ENCODE measurements at regions not wholly inside any gene's neighbourhood (a gene's known extent, or its start where the extent isn't known, plus 50 kb on each side); places are given as distances from the start of the nearest gene placed in this dataset. TPM values are rescaled to one million over a fixed set of nuclear protein-coding genes. Genes with fewer than 3 reads are reported as not detected.

DNA sequence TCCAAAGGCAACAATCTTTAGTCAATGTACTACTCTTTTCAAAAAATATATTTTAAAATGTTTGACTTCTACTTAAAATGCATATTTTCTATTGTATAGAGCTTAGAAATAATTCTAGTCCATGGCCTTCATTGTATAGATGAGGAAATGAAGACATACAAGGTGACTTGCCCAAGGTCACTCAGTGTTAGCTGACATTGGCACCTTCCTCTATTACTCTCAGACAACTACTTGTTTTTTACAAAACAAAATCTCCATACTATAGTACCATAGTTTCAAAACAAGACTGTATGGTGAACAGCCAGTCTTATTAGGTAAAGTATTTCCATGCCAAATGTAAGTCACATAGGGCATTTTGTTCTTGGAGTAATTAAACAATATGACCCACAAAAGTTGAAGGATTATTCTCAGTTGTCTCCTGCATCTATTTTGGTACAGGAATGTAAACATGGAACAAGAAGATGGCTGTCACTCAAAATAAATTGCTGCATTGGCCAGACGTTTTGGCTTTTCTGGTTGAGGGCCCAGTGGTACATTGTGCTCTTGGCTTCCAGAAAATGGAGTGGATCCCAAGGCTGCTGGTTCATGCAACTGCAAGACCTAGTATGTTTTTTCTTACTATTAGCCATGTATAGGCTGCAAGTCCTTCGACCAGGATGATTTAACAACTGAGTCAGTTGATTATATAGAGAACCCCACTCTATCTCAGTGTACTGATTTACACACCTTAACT is 54.3 kb upstream of the NOX3 start:
- Histone ChIP-seq H3K18ac (ENCODE audit: low read depth in 1 of 2, low read length in 2 of 2) (no peak overlapping the region), H2AFZ (ENCODE audit: low read depth, low read length) (no peak overlapping the region), H2BK12ac (ENCODE audit: low read length in 2 of 2) (no peak overlapping the region), H3K23ac (ENCODE audit: low read length in 2 of 2) (no peak overlapping the region), H2BK5ac (ENCODE audit: low read depth, low read length, poor library complexity, severe bottlenecking) (no peak overlapping the region), H3K4me2 (ENCODE audit: low read length, poor library complexity, severe bottlenecking) (no peak overlapping the region), H3K27ac (ENCODE audit: low read length, poor library complexity, severe bottlenecking) (no peak overlapping the region), H3K14ac (ENCODE audit: low read length in 2 of 2) (no peak overlapping the region), H3K4me1 (ENCODE audit: control insufficient read depth, insufficient read depth, low read depth, low read length) (no peaks in the 10 kb centered on the region), H3K9me3 (ENCODE audit: control insufficient read depth, low read length) (no peaks in the 10 kb centered on the region), H3K79me1 (replicated peaks; ENCODE audit: low read length, poor library complexity, severe bottlenecking) (no peaks in the 10 kb centered on the region), H3K4ac (ENCODE audit: low read depth in 1 of 2, low read length in 2 of 2) (no peak overlapping the region), H2BK15ac (ENCODE audit: low read depth, poor library complexity, severe bottlenecking) (no peak overlapping the region), H4K91ac (ENCODE audit: low read length) (no peak overlapping the region), H3K9ac (ENCODE audit: low read length) (no peak overlapping the region), H3K4me3 (ENCODE audit: insufficient read depth in 1 of 2, low read depth in 1 of 2, low read length in 2 of 2) (no peak overlapping the region), H4K8ac (ENCODE audit: low read length) (no peak overlapping the region), H3K36me3 (ENCODE audit: control insufficient read depth in 1 of 2, insufficient read depth in 2 of 2, low read depth in 1 of 2, low read length in 2 of 2) (no peaks in the 10 kb centered on the region), H2AK5ac (ENCODE audit: low read length, severe bottlenecking) (no peak overlapping the region), H2BK120ac (ENCODE audit: low read depth, low read length) (no peak overlapping the region), H3K27me3 (ENCODE audit: control insufficient read depth in 1 of 2, insufficient read depth in 1 of 2, low read length in 2 of 2) (no peaks in the 10 kb centered on the region)
- 32% methylated on average over 1 of the region's 2 CpGs for WGBS
- no peak for DNase-seq

DNA sequence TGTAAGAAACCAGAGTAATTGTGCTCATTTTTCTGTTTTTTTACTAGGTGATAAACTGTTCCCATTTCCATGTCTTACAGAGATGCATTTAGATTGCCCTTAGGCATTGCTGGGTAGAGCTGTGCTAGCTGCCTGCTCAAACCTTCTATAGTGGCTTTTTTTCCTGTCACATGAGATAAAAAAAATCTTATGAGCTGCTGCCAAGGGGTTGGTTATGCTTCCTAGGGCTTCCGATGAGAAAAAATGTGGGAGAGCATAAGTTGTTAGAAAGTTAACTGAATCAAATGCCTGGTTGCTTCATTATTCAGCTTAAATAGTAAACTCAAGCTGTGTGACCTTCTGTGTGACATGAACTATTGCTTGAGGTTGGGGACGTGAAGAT is 50.0 kb upstream of the NOX3 start:
- no peak overlapping the region for H2AK5ac ChIP-seq (ENCODE audit: low read length, severe bottlenecking)
- no peaks in the 10 kb centered on the region for H3K36me3 ChIP-seq (ENCODE audit: control insufficient read depth in 1 of 2, insufficient read depth in 2 of 2, low read depth in 1 of 2, low read length in 2 of 2)
- H3K9me3 ChIP-seq (ENCODE audit: control insufficient read depth, low read length), result peaks cover 4% of the 10 kb centered on the region
- H3K27me3 ChIP-seq (ENCODE audit: control insufficient read depth in 1 of 2, insufficient read depth in 1 of 2, low read length in 2 of 2), result no peaks in the 10 kb centered on the region
- H3K79me1 ChIP-seq (replicated peaks; ENCODE audit: low read length, poor library complexity, severe bottlenecking), result no peaks in the 10 kb centered on the region
- 90% methylated on average over 2 of the region's 2 CpGs for WGBS
- H4K91ac ChIP-seq (ENCODE audit: low read length), result peak overlapping the region; percentile 9
- H3K18ac ChIP-seq (ENCODE audit: low read depth in 1 of 2, low read length in 2 of 2), result peak overlapping the region in 1 of 2 experiments; percentile 21
- no peak for DNase-seq
- no peak overlapping the region for H2BK5ac ChIP-seq (ENCODE audit: low read depth, low read length, poor library complexity, severe bottlenecking)
- H2BK12ac ChIP-seq (ENCODE audit: low read length in 2 of 2), result peak overlapping the region; percentile 12 to 34
- no peak overlapping the region for H3K23ac ChIP-seq (ENCODE audit: low read length in 2 of 2)
- H3K4me3 ChIP-seq (ENCODE audit: insufficient read depth in 1 of 2, low read depth in 1 of 2, low read length in 2 of 2), result no peak overlapping the region
- H3K9ac ChIP-seq (ENCODE audit: low read length), result no peak overlapping the region
- H2BK120ac ChIP-seq (ENCODE audit: low read depth, low read length), result no peak overlapping the region
- H3K4me1 ChIP-seq (ENCODE audit: control insufficient read depth, insufficient read depth, low read depth, low read length), result no peaks in the 10 kb centered on the region
- no peak overlapping the region for H2BK15ac ChIP-seq (ENCODE audit: low read depth, poor library complexity, severe bottlenecking)
- no peak overlapping the region for H3K4me2 ChIP-seq (ENCODE audit: low read length, poor library complexity, severe bottlenecking)
- peak overlapping the region in 1 of 2 experiments; percentile 58 for H3K4ac ChIP-seq (ENCODE audit: low read depth in 1 of 2, low read length in 2 of 2)
- no peak overlapping the region for H3K14ac ChIP-seq (ENCODE audit: low read length in 2 of 2)
- no peak overlapping the region for H3K27ac ChIP-seq (ENCODE audit: low read length, poor library complexity, severe bottlenecking)
- H2AFZ ChIP-seq (ENCODE audit: low read depth, low read length), result no peak overlapping the region
- no peak overlapping the region for H4K8ac ChIP-seq (ENCODE audit: low read length)

Small RNA genes lying in the stretch of these regions (small RNA-seq; reads per million reads assigned to genes)
- gene MIR1202 (ENCODE audit: low read depth) (not detected), gene RNU7-152P (ENCODE audit: low read depth) (not detected), gene SNORD28B (ENCODE audit: low read depth) (not detected)
